HG03175 (cell line): ENCODE measurements at regions not wholly inside any gene's neighbourhood (a gene's known extent, or its start where the extent isn't known, plus 50 kb on each side); places are given as distances from the start of the nearest gene placed in this dataset.

Experiments used
- ATAC-seq: cut with Tn5 transposase; IDR thresholded peaks from one replicate; pipeline ENCODE4 v1.9.1; 2021; ENCODE audit warnings: mild to moderate bottlenecking, moderate library complexity; ENCODE audit not compliant: unreplicated experiment

GRCh38 chr10:121405953-121406352, 192.3 kb downstream of the FGFR2 start:
- ATAC-seq: no peak

DNA sequence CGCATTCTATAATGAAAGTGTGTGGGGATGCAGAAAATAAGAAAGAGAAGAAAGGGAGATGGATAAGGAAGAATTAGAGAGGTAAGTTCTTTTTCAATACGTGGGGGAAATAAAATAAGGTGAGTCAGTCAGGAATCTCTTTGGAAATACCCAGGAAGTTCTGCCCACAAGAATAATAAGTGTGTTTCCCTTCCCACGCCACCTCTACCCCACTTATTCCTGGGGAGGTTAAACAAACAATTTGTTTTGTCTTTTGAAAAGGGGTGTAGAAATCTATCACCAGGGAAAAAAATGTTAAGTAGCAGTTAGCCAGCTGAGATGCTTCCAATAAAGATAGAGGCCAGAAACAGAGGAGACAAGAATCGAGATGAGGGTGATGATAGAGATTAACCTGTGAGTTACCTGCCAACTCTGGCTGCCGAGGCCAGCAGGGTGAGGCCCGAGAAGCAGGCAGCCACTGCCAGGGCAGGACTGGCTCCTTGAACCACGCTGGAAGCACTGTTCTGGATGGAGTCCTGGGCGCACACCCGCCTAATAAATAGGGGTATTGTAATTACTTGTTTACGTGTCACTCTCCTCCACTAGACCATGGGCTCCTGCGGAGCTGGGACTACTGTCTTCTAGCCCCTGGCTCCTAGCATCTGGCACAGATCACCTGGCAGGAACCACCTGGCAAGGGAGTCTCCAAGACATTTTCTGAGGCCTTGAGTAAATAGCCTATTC, 191.3 kb downstream of the FGFR2 start:
- no peak for ATAC-seq

DNA sequence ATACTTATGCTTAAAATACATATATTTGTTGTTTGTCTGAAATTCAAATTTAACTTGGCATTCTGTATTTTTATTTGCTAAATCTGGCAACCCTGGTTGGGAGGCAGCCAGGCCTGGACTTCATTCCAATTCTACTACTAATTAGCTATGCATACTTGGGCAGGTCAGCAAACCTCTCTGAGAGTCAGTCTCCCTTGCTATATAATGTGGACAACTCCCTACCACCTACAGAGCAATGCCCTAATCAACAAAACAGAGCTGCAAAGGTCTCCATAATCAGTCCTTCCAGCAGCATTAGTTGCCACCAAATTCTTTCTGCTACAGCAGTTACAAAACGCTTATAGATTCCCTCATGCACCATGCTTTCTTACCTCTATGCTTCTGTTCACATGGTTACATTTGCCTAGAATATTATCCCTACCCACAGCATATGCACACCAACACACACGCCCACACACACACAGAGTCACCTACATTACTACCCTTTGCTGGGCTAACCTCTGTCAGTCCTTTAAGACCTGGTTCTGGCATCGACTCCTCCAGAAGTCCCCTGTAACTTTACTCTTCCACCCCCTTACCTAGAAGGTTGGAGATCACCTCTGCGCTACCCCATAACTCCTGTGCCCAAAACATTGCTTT, 188.7 kb downstream of the FGFR2 start:
- no peak for ATAC-seq

- ATAC-seq: no peak
These were observed 187.2 kb downstream of the FGFR2 start for GRCh38 chr10:121411004-121411403.

- no peak for ATAC-seq
These were observed 184.3 kb downstream of the FGFR2 start for GRCh38 chr10:121413951-121414350.

DNA sequence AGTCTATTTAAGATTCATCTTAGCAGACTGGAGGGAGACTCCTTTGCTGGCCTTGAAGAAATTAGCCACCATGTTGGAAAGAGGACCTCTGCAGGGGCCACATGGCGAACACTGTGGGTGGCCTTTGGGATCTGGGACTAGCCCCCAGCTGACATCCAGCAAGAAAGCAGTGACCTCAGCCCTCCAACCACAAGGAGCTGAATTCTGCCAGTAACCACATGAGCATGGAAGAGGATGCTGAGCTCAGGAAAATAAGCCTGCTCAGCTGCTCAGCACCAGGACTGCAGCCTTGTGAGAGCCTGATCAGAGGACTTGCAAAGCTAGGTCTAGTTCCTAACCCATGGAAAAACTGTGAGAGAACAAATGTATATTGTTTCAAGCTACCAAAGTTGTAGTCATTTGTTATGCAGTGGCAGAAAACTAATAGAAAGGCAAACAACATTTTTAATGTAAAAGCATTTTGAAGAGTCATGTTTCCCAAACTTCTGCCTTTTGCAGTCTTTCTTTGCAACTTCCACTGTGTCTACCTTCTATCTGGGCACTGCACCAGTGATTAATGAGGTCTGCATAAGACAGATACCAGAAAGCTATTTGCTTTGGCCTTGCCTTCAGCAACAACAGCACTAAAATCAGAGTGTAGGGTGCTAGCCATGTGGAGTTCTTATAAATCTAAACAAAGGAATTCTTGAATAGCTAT, 183.7 kb downstream of the FGFR2 start:
- ATAC-seq: no peak

DNA sequence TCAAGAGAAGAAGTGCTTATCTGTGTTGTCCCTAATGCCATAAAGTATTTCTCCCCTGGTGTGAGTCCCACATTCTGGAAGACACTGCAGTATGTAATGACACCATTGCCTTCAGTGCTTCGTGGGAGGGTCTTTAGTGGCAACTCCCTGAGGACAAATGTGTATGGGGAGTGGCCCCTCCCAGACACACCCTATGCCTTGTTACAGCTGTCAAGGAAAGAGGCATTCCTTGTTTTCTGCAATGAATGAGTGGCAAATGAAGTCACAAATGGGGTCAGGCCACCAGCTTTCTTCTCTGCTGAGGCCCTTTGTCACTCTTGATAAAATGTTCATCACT, 183.2 kb downstream of the FGFR2 start:
- ATAC-seq: no peak

- no peak for ATAC-seq
These were observed 182.2 kb downstream of the FGFR2 start for GRCh38 chr10:121416071-121416470.

GRCh38 chr10:121417298-121417697, 180.9 kb downstream of the FGFR2 start:
- no peak for ATAC-seq

- no peak for ATAC-seq
These were observed 180.0 kb downstream of the FGFR2 start for GRCh38 chr10:121418126-121418777.

GRCh38 chr10:121420006-121420405, 178.2 kb downstream of the FGFR2 start:
- ATAC-seq: no peak

DNA sequence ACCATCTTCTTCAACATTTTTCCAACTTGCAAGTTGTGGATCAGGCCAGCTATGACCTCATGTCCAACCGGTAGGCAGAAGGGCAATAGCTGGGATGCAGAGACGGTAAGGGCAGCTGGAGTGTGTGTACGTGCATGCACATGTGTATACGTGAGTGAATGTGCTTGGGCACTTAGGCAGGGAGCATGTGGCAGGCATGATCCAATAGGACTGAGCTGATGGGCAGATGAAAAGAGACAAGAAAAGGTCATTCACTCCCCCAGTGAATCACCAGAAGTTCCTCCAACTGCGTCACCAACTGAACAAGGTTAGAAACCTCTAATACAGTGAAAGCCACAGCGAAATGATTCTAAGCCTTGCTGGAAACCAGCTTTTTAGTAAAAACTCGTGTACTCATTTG, 176.1 kb downstream of the FGFR2 start:
- ATAC-seq: no peak

DNA sequence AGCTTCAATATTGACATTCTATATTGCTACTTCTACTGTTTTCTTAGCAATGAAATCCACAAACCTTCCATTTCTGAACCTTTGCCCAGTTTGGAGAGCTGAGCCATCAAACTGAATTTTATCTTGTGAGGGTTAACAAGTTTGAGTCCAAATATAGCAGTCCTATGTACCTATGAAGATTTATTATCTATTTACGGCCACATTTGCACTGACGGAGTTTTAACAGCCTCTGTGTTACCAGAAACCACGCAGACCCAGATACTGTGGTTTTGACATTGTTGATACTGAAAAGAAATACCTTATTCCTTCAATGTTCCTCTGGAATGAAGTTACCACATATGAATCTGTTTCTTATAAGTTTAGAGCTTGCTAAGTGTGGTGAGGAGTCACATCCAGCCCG, 172.6 kb downstream of the FGFR2 start:
- no peak for ATAC-seq

DNA sequence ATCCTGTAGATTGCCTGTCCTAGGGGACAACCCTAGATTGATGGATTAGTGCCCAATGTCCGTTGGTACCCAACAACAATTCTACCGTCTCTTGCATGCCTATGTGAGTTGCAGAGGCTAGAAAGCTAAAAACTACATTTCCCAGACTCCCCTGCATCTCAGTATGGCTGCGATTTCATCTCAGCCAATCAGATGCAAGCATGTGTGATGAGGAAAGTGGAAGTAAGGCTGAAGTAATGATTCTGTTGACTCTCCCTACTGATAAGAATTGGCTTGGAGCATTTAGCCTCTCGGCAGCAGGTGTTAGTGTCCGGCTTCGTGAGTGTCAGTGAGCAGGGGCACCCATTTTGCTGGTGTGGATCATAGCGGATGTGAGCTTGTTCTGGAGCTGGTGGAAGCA, 171.9 kb downstream of the FGFR2 start:
- ATAC-seq: peak; percentile 63
